Right atrium auricular region (tissue), 2 donors: ENCODE measurements at regions not wholly inside any gene's neighbourhood (a gene's known extent, or its start where the extent isn't known, plus 50 kb on each side); places are given as distances from the start of the nearest gene placed in this dataset.

Source experiments
- DNase-seq: peaks from one replicate; pipeline ENCODE4 v3.0.0-alpha.2; 2019; ENCODE audit warnings: low spot score
- H3K27ac ChIP-seq, 2 donors: fragments of 200-600 bp; sonication (generic); 1 replicate in 1 of 2; 2 replicates in 1 of 2; pipeline ENCODE4 v1.5.1; 2016 to 2019
- H3K27me3 ChIP-seq, 2 donors: fragments of 200-600 bp; sonication (generic); one replicate each; pipeline versions ENCODE4 v1.5.1 to v1.6.0; 2017 to 2019
- H3K36me3 ChIP-seq: fragments of 200-600 bp; sonication (generic); one replicate; pipeline ENCODE4 v1.5.1; 2016
- H3K4me1 ChIP-seq, 2 donors: fragments of 200-600 bp; sonication (generic); one replicate each; pipeline versions ENCODE4 v1.5.1 to v1.6.0; 2017 to 2019
- H3K4me3 ChIP-seq, 2 donors: fragments of 200-600 bp; sonication (generic); 1 replicate in 1 of 2; 2 replicates in 1 of 2; pipeline ENCODE4 v1.5.1; 2017 to 2019; ENCODE audit warnings: mild to moderate bottlenecking in 1 of 2, moderate library complexity in 1 of 2
- H3K9me3 ChIP-seq, 2 donors: fragments of 200-600 bp; sonication (generic); one replicate each; pipeline ENCODE4 v1.5.1; 2019
- CTCF ChIP-seq, 2 donors: fragments of 200-600 bp; sonication (generic); IDR thresholded peaks; one replicate each; pipeline ENCODE4 v1.5.1; 2019; ENCODE audit warnings: antibody characterized with exemption in 2 of 2

DNA sequence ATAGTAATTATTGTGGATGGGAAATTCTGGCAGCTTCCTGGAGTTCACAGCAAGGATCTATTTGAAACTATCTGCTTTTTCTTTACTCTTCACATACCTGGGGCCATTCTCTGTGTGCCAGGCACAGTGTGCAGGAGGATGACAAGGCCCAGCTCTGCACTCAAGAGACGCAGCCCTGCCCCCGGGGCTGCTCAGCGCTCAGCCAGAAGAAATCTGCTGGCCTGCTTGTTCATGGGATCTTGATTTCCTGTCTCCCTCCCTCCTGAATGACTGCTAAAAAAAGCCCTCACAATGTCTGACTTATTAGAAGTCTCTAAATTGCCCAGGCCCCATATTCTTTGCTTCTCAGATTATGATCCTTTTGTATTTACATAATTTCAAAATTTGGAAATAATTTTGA, 210.9 kb downstream of the DCDC2C start:
- Histone ChIP-seq H3K4me1 (no peaks in the 10 kb centered on the region), H3K27me3 (no peaks in the 10 kb centered on the region), H3K27ac (no peak overlapping the region), H3K9me3 (no peaks in the 10 kb centered on the region), H3K4me3 (no peak overlapping the region), H3K36me3 (no peaks in the 10 kb centered on the region)
- no peak for DNase-seq
- TF ChIP-seq CTCF (IDR thresholded peaks at IDR 0.05): no peak

DNA sequence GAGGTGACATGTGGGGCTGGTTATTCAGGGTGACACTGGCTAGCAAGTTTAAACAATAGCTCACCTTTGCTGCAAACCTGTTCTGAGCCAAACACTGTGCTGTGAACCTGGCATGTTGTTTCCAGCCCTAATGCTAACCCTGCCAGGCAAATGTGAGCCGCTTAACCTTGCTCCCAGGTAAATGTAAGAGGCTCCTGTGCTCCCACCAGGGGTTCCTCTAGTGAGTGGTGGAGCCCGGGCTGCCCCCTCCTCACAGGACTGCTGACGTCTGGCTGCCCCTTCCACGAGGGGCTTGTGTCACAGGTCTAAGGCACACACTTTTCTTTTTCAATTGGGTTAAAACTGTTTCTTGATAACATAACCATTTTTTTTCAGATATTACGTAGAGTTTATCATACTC, 223.7 kb downstream of the DCDC2C start:
- no peak for DNase-seq
- Histone ChIP-seq H3K4me3 (no peak overlapping the region), H3K4me1 (no peaks in the 10 kb centered on the region), H3K36me3 (no peaks in the 10 kb centered on the region), H3K27me3 (no peaks in the 10 kb centered on the region), H3K9me3 (peaks cover 0 to 4% of the 10 kb centered on the region in 2 donors), H3K27ac (no peak overlapping the region)
- TF ChIP-seq CTCF (IDR thresholded peaks at IDR 0.05): no peak

DNA sequence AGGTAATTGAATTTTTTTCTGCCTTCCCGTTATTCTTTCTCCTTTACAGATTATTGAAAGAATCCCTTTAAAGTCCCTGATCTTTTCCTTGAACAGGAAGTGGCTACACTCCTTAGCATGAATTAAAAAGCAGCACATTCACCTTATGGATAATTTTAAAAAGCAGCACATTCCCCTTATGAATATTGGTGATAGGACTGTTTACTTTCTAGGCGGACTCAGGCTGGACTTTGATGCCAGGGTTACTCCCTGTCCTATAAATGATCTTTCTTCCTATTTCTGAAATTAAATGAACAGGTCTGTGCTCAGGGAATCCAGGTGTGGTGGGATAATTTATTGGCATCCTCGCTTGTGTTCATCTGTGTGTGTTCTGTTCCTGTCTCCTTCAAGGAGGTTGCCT, 226.0 kb downstream of the DCDC2C start:
- no peak overlapping the region for H3K4me3 ChIP-seq
- no peak for TF ChIP-seq CTCF (IDR thresholded peaks at IDR 0.05)
- H3K36me3 ChIP-seq: no peaks in the 10 kb centered on the region
- H3K27ac ChIP-seq: no peak overlapping the region
- no peaks in the 10 kb centered on the region for H3K27me3 ChIP-seq
- no peak for DNase-seq
- H3K9me3 ChIP-seq: peaks cover 0 to 10% of the 10 kb centered on the region in 2 donors
- no peaks in the 10 kb centered on the region for H3K4me1 ChIP-seq

GRCh38 chr2:3930246-3930645, 226.9 kb downstream of the DCDC2C start:
- no peak for DNase-seq
- no peaks in the 10 kb centered on the region for H3K4me1 ChIP-seq
- no peak overlapping the region for H3K27ac ChIP-seq
- H3K4me3 ChIP-seq: no peak overlapping the region
- no peak for TF ChIP-seq CTCF (IDR thresholded peaks at IDR 0.05)
- H3K9me3 ChIP-seq: peaks cover 0 to 6% of the 10 kb centered on the region in 2 donors
- H3K27me3 ChIP-seq: no peaks in the 10 kb centered on the region
- no peaks in the 10 kb centered on the region for H3K36me3 ChIP-seq

GRCh38 chr2:3940661-3941060, 237.3 kb downstream of the DCDC2C start:
- DNase-seq: no peak
- no peaks in the 10 kb centered on the region for H3K27me3 ChIP-seq
- H3K9me3 ChIP-seq: no peaks in the 10 kb centered on the region
- no peak for TF ChIP-seq CTCF (IDR thresholded peaks at IDR 0.05)
- H3K4me1 ChIP-seq: no peaks in the 10 kb centered on the region
- no peak overlapping the region for H3K4me3 ChIP-seq
- H3K36me3 ChIP-seq: no peaks in the 10 kb centered on the region
- no peak overlapping the region for H3K27ac ChIP-seq

- Histone ChIP-seq H3K36me3 (no peaks in the 10 kb centered on the region), H3K4me1 (no peaks in the 10 kb centered on the region), H3K4me3 (no peak overlapping the region), H3K9me3 (no peaks in the 10 kb centered on the region), H3K27me3 (no peaks in the 10 kb centered on the region), H3K27ac (no peak overlapping the region)
- no peak for DNase-seq
- no peak for TF ChIP-seq CTCF (IDR thresholded peaks at IDR 0.05)
Measured at GRCh38 chr2:3942841-3943240, 239.5 kb downstream of the DCDC2C start.
